GM19395 (cell line): ENCODE measurements at regions not wholly inside any gene's neighbourhood (a gene's known extent, or its start where the extent isn't known, plus 50 kb on each side); places are given as distances from the start of the nearest gene placed in this dataset.
A peak's percentile ranks its signal among the peaks of the same experiment; 100 is the strongest.

Source experiments
- ATAC-seq: cut with Tn5 transposase; IDR thresholded peaks from one replicate; pipeline ENCODE4 v1.9.1; 2021; ENCODE audit warnings: mild to moderate bottlenecking, moderate library complexity; ENCODE audit not compliant: unreplicated experiment

DNA sequence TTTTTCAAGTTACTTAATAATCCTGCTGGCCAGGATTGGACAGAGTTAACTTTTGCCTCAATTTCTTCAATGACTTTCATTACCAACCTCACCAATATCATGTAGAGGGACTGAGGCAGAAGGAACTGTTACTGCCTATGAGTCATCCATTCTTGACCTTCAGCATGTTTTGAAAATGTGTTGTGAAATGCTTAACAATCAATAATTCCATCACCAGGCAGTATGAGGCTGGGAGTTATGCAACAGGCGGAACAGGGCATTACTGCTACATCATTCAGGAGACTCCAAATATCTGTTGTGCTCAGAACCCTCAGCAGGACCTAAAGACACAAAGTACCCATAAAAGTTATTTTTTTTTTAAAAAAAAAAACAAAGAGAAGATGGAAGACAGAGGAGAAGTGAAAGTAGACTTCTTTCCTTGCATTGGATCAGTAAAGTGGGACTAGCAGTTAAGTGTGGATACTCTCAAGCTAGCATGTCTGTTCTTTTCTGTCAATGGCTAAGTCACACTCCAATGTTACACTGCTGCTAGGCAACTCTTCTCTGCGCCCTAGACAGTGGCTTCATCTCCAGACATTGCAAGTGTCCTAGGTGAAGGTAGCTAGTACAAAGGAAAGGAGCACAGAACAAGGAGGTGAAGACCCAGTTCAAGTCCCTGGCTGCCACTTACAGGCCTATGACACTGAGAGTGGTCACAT, 184.9 kb upstream of the LPP start:
- ATAC-seq = no peak

DNA sequence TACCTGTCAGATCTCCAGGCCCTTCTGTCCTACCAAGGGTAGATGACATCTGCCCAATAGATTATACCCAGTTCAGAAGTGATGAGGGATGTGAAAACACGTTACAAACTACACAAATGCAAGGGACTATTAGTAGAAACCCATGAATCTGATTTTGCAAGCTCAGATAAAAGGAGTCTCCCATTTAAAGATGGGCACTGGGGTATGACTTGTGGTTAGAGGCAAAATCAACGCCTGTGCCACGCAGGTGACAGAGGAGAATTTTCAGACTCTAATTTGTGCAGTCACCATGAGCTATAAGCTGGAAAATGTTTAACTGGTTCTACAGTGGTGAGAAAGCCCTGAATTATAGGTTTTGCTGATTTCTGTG, 184.4 kb upstream of the LPP start:
- no peak for ATAC-seq

DNA sequence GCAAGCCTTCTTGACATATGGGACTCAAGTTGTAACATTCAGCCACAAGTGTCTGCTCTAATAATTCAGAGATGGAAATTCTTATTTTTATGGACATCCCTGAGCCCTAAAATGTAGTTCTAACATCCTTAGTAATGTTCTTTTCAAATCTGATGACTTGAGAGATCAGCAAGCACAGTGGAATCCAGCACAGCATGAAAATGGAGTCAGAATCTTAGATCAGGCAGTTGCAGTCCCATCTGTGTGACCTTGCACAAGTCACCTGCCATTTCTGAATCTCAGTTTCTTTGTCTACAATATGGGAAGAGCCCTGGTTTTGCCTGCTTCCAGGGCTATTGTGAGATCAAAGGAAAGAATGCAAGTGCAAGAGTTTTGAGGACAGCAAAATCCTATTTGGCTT, 183.9 kb upstream of the LPP start:
- ATAC-seq = no peak

- no peak for ATAC-seq
Measured at GRCh38 chr3:187971629-187972028, 182.3 kb upstream of the LPP start.

DNA sequence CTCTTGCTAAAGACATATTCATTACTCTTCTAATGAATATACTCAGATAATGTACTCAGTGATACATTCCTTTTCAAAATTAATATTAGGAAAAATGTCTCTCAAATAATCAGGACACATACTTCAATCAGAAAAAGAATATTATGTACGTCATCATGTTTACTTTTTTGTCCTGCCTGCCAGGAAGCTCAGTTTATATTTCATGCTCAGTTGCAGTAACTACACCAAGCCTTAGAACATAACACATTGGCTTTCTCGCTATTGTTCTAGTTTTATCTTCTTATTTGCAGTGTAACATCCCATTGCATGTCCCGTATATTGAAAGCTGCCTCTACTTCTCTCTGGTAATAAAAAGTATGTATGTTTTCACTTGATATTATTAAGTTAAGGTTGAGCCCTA, 181.5 kb upstream of the LPP start:
- no peak for ATAC-seq

DNA sequence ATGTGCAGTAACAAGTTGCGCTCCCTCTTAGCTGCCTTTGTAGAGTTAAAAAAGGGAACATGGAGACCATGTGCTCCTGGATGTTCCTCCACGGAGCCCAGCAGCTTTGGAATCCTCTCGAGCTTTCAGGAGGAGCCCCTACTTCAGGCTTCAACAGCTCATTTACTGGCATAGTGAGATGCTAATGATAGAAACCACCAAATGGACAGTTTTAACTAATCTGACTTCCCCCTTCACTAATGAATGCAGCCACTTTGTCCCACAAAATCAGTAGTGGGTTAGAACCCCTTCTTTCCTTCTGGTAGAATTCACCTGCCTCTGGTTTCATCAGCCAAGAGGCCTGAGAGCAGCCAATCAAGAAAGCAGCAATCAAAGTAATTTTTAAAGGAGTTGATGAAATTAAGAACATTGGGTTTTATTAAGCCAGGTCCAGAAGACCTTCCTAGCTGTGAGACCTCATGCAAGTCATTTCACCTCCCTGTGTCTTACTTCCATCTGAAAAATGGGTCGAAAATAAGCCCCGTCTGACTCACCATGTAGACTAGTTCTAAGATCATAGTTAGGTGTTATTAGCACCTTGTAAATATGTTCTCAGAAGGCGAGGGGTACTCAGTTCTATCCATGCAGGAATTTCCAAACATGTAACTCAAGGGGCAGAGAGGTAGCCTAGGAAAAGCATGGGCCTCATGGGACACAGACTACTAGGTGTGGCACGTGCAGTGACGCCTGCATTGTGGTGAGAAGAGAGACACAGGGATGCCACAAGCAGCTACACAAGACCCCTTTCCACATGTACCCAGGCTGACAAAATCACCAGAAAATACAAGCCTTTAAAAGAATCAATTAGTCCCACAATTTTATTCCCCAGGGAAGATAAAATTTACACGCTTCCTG, 179.7 kb upstream of the LPP start:
- ATAC-seq = no peak

- peak; percentile 55 for ATAC-seq
Measured at GRCh38 chr3:187974871-187975271, 179.1 kb upstream of the LPP start.

DNA sequence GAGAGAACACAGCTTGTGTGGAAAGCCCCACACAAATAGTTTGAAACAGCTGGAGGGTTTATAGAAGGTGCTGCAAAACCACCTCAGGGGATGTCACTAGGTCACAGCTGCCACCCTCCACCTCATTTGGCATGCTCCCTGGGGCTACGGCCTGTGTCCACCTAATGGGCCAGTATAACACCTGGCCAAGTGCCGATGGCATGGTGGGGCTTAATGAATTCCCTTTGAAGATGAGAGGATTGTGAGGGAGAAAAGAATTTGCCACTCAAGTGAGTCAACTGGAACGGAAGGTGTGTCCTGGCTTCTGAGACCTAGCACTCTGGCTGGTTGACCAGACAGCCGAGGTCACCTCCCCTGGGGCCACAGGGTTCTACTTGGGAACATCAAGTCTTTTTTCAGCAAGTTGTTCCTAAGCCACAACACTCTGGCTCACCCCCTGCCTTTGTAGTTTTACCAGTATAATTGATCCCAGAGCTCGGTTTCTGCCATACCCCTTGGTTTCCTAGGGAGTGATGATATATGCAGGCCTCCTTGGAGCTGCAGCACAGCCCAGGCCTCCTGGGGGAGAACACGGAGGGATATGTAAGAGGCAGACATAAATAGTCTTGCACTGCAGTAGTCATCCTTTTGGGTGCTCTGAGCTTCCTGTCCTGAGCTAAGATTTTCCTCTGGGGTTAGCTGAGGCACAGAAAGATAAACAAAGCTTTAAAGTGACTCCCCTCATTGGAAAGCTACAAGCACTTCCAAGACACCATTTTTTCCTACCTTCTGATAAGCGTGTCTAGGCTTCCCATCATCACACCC, 178.2 kb upstream of the LPP start:
- no peak for ATAC-seq

- ATAC-seq = no peak
Measured at GRCh38 chr3:187976365-187976900, 177.5 kb upstream of the LPP start.

- no peak for ATAC-seq
Measured at GRCh38 chr3:187977659-187978058, 176.3 kb upstream of the LPP start.

GRCh38 chr3:187978433-187979011, 175.4 kb upstream of the LPP start:
- no peak for ATAC-seq

- ATAC-seq = no peak
Measured at GRCh38 chr3:187979564-187979963, 174.4 kb upstream of the LPP start.

DNA sequence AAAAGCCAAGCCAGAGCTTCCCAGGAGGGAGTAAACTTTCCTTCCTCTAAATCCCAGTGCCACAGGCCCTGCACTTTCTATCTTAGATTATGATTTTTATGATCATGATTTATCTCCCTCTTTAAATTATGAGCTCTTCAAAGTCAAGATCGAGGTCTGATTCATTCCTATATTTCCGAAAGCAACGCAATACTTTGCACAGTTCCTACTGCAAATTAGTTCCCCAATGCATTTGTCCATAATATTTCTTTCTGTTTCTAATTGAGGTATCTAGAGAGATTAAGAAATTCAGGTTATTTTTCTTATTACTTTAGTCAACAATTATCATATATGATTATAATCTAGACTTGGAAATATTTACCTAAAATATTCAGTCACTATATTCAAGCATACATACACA, 173.1 kb upstream of the LPP start:
- ATAC-seq = no peak

DNA sequence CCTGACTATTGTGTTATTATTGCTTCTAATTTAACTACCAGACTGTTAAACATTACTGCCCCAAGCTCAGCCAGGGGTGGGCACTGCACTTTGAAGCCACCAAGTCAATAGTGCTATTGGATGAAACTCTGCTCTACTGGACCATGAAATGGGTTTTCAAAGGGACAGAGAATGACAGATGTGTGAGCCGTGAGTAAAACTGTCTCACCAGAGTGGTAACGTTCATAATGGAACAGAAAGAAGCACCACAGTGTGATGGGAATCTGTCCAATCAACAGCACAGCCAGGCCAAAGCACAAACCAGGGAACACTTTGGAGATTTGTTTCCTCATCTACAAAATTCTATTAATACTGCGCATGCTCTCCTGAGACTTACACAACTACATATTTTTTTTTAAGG, 171.8 kb upstream of the LPP start:
- peak; percentile 67 for ATAC-seq

DNA sequence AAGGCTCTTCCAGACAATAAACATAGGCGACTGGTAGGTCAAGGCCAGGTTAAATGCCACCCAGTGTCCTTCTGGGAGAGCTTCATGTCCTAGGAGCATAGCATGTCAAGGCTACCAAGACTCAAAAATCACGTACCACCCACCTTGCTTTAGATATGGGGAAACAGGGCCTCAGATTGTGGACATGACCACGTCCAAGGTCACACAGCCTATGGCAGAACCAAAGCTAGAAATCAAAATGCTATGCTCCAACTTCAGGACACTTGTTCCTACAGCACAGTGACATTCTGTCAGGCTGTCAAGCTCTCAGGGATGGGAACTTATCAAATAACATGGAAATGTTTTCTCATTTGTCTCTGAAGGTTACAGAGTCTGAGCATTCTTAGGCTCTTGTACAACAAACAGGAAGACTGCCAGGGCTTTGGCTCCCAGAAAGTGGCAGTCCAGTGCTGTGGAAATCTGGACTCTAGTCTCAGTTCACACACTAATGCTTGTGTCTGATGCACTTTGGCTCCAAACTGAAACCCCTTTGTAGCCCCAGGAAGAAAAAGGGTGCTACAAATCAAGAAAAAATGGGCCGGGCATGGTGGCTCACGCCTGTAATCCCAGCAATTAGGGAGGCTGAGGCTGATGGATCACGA, 170.4 kb upstream of the LPP start:
- ATAC-seq = no peak

GRCh38 chr3:187985647-187986046, 168.3 kb upstream of the LPP start:
- no peak for ATAC-seq

DNA sequence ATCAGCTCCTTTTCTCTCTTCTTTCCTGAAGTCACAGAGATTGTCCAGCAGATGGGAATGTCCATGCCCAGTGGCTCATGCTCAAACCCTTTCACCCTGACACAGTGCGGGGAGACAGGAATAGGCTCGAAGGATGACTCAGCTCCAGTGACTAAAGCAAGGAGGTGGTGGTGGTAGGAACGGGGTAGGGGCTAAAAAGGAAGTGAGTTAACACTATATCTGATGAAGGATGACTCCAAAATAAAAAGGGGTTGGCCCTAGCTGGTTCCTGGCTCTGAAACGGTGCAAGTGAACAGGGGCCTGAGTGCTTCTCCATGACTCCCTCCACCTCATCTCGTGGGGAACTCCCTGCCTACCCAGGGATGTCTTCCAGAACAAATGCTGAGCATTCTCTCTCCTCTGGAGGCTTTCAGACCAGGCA, 167.4 kb upstream of the LPP start:
- ATAC-seq = no peak

- ATAC-seq = no peak
Measured at GRCh38 chr3:187987187-187987586, 166.8 kb upstream of the LPP start.

- ATAC-seq = no peak
Measured at GRCh38 chr3:187987924-187988323, 166.0 kb upstream of the LPP start.

DNA sequence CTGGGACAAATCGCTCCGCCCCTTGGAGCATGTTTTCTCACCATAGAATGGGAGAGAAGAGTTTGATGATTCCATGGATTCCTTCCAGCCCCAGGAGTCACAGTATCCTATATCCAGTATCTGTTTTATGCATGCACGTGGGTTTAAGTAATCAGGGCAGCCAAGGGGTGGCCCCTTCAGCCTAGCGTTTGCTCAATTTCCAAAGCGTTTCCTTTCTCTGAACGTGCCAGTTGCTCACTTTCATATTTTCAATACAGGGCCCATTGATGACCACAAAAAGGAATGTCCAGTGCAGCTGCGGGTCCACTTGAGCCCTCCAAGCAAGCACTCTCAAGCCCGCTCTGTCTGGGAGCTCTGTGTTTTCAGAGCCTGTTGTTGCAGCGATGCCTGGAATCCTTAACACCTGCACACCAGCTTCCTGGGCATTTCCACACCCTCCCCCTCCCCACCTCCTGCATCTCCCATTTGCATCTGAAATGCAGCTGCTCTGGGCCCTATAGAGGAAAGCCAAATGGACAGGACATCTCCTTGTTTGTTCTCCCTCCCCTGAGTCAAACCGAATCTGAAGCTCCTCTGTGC, 164.3 kb upstream of the LPP start:
- no peak for ATAC-seq
